ENCODE measurements at regions not wholly inside any gene's neighbourhood (a gene's known extent, or its start where the extent isn't known, plus 50 kb on each side); places are given as distances from the start of the nearest gene placed in this dataset.
A peak's percentile ranks its signal among the peaks of the same experiment; 100 is the strongest.

DNA sequence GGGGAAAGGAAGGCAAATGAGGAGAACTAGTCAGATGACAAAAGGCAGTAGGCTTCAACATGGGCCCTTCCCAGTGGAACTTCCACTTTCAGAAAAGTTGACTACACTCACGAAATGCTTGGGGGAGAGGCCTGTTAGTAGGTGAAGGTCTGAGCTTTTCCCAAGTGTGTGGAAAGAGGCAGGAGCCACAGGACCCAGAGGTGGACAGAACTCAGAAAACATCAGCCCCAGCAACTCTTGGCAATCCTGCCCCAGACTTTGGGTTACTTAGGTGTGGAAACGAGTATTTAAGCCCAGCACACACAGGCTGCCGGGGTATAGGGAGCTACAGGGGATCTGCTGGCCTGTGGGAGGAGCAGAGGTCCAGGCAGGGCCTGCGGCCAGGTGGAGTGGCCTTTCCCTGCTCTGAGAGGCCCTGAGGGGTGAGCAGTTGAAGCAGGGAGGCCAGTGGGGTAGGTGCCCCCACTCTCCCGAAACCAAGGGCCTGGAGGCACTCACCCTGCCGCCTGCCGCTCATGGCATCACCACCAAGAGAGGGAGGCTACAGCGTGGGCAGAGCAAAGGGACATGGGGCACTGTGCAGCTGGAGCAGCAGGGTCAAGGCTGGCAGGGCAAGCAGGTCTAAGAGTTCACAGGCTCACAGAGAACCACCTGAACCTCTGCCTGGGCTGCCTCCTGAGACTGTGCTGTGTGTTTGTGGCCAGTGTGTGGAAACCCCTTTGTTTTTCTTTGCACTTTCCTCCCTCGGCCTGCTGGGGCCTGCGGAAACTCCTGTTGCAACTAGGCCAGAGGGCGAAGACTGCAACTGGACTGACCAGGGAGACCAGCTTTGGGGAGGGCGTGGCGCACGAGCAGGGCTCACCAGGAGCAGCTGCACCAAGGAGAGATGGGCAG is 130.7 kb upstream of the SERTAD2 start (continued):
- TF ChIP-seq, protein P1, sequence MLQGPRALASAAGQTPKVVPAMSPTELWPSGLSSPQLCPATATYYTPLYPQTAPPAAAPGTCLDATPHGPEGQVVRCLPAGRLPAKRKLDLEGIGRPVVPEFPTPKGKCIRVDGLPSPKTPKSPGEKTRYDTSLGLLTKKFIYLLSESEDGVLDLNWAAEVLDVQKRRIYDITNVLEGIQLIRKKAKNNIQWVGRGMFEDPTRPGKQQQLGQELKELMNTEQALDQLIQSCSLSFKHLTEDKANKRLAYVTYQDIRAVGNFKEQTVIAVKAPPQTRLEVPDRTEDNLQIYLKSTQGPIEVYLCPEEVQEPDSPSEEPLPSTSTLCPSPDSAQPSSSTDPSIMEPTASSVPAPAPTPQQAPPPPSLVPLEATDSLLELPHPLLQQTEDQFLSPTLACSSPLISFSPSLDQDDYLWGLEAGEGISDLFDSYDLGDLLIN (CRISPR knock-in tag; IDR thresholded peaks at IDR 0.05; ENCODE audit: borderline replicate concordance) = no peak
- TF ChIP-seq NAIF1 (CRISPR knock-in tag; IDR thresholded peaks at IDR 0.05; ENCODE audit: borderline replicate concordance) (no peak), ZMYM2 (CRISPR knock-in tag; IDR thresholded peaks at IDR 0.05) (no peak), ZNF496 (CRISPR knock-in tag; IDR thresholded peaks at IDR 0.05; ENCODE audit: insufficient replicate concordance) (no peak), LCORL (IDR thresholded peaks at IDR 0.05) (0 out of 2 replicates have a peak, but pooled peaks have one; percentile 13), LCORL (CRISPR knock-in tag; IDR thresholded peaks at IDR 0.05) (peak; percentile 92), SP2 (CRISPR knock-in tag; IDR thresholded peaks at IDR 0.05) (peak; percentile 26; the same call in 1 of the 2 replicates), ZNF841 (CRISPR knock-in tag; IDR thresholded peaks at IDR 0.05; ENCODE audit: borderline replicate concordance) (no peak), ZFP36L2 (CRISPR knock-in tag; IDR thresholded peaks at IDR 0.05) (no peak), GATA4 (IDR thresholded peaks at IDR 0.05; ENCODE audit: borderline replicate concordance, low read depth) (no peak), SNAPC5 (CRISPR knock-in tag; IDR thresholded peaks at IDR 0.05; ENCODE audit: borderline replicate concordance) (0 out of 2 replicates have a peak, but pooled peaks have one; percentile 55), ZBTB1 (CRISPR knock-in tag; IDR thresholded peaks at IDR 0.05; ENCODE audit: borderline replicate concordance) (no peak), TEAD2 (CRISPR knock-in tag; IDR thresholded peaks at IDR 0.05) (no peak), FOXC1 (CRISPR knock-in tag; IDR thresholded peaks at IDR 0.05; ENCODE audit: borderline replicate concordance) (peak; percentile 75), ZFP36L1 (CRISPR knock-in tag; IDR thresholded peaks at IDR 0.05) (peak; percentile 53; the same call in 1 of the 2 replicates), HOXD1 (CRISPR knock-in tag; IDR thresholded peaks at IDR 0.05) (no peak), ZNF660 (CRISPR knock-in tag; IDR thresholded peaks at IDR 0.05; ENCODE audit: borderline replicate concordance, low read depth) (no peak), TFDP1 (CRISPR knock-in tag; IDR thresholded peaks at IDR 0.05; ENCODE audit: borderline replicate concordance) (no peak), MLXIP (CRISPR knock-in tag; IDR thresholded peaks at IDR 0.05; ENCODE audit: borderline replicate concordance) (no peak), SALL1 (CRISPR knock-in tag; IDR thresholded peaks at IDR 0.05) (peak; percentile 93), IRX3 (CRISPR knock-in tag; IDR thresholded peaks at IDR 0.05; ENCODE audit: borderline replicate concordance, low read depth) (no peak), ZNF891 (CRISPR knock-in tag; IDR thresholded peaks at IDR 0.05) (no peak), FOXO1 (CRISPR knock-in tag; IDR thresholded peaks at IDR 0.05) (no peak; the same call in 1 of the 2 replicates)
- TF ChIP-seq, protein P2, sequence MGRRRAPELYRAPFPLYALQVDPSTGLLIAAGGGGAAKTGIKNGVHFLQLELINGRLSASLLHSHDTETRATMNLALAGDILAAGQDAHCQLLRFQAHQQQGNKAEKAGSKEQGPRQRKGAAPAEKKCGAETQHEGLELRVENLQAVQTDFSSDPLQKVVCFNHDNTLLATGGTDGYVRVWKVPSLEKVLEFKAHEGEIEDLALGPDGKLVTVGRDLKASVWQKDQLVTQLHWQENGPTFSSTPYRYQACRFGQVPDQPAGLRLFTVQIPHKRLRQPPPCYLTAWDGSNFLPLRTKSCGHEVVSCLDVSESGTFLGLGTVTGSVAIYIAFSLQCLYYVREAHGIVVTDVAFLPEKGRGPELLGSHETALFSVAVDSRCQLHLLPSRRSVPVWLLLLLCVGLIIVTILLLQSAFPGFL (CRISPR knock-in tag; IDR thresholded peaks at IDR 0.05) = no peak

All from HepG2 (cell line).